ENCODE measurements at regions not wholly inside any gene's neighbourhood (a gene's known extent, or its start where the extent isn't known, plus 50 kb on each side); places are given as distances from the start of the nearest gene placed in this dataset.

DNA sequence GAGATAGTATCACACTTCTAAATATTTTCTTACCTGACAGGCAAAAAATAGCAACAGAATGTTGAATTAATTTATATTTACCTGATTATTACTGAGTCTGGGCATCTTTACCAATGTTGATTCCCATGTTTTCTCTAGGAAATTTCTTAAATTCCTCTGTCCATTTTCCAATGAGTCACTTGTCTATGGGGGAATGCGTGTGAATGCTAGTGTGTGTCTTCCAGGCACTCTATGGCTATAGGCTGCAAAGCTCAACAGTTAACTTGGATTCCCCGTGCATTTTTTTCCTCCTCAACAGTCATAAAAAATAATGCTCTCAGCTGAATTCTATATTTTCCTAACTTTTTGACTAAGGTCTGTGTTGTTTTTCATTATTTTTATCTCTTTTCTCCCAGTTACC lies 1385.8 kb upstream of the FLRT2 start:
- Mint-ChIP-seq H3K36me3 (ENCODE audit: low read depth) (no peaks in the 10 kb centered on the region), H3K27me3 (no peaks in the 10 kb centered on the region), H3K4me3 (no peak overlapping the region), H3K4me1 (ENCODE audit: low read depth) (no peaks in the 10 kb centered on the region), H3K9me3 (peaks cover 7% of the 10 kb centered on the region), H3K27ac (no peak overlapping the region)
- ATAC-seq (ENCODE audit: poor library complexity) (no peak), DNase-seq (no peak)
- no peak overlapping the region for H3K27ac ChIP-seq (ENCODE audit: low read depth in 1 of 2, low read length in 2 of 2)
- intact Hi-C loops (cut with DNase I, micrococcal nuclease), result no loop called here
- no peak overlapping the region for H3K4me3 ChIP-seq (ENCODE audit: low read length)
- H3K36me3 ChIP-seq (ENCODE audit: insufficient read depth, low read length), result no peaks in the 10 kb centered on the region
- no peaks in the 10 kb centered on the region for H3K27me3 ChIP-seq (ENCODE audit: control insufficient read depth in 1 of 2, insufficient read depth in 2 of 2, low read length in 2 of 2)
- no peaks in the 10 kb centered on the region for H3K9me3 ChIP-seq (ENCODE audit: control insufficient read depth in 1 of 2, insufficient read depth in 1 of 2, low read length in 2 of 2)
- no peak for TF ChIP-seq CTCF (IDR thresholded peaks at IDR 0.05)
- no peaks in the 10 kb centered on the region for H3K4me1 ChIP-seq (ENCODE audit: insufficient read depth, low read length)
- POLR2A ChIA-PET, result no interaction called here
- CTCF ChIA-PET, result no interaction called here

- peaks cover 0 to 14% of the 10 kb centered on the region in 2 experiments for H3K9me3 ChIP-seq (ENCODE audit: control insufficient read depth in 1 of 2, insufficient read depth in 1 of 2, low read length in 2 of 2)
- ChIA-PET POLR2A (no interaction called here), CTCF (no interaction called here)
- Mint-ChIP-seq H3K36me3 (ENCODE audit: low read depth) (no peaks in the 10 kb centered on the region), H3K9me3 (peaks cover 2% of the 10 kb centered on the region), H3K4me3 (no peak overlapping the region), H3K4me1 (ENCODE audit: low read depth) (no peaks in the 10 kb centered on the region), H3K27ac (no peak overlapping the region), H3K27me3 (no peaks in the 10 kb centered on the region)
- no peak for TF ChIP-seq CTCF (IDR thresholded peaks at IDR 0.05)
- intact Hi-C loops (cut with DNase I, micrococcal nuclease), result no loop called here
- no peaks in the 10 kb centered on the region for H3K4me1 ChIP-seq (ENCODE audit: insufficient read depth, low read length)
- H3K27me3 ChIP-seq (ENCODE audit: control insufficient read depth in 1 of 2, insufficient read depth in 2 of 2, low read length in 2 of 2), result no peaks in the 10 kb centered on the region
- no peak for ATAC-seq (ENCODE audit: poor library complexity)
- no peaks in the 10 kb centered on the region for H3K36me3 ChIP-seq (ENCODE audit: insufficient read depth, low read length)
- H3K4me3 ChIP-seq (ENCODE audit: low read length), result no peak overlapping the region
- H3K27ac ChIP-seq (ENCODE audit: low read depth in 1 of 2, low read length in 2 of 2), result no peak overlapping the region
- peak in 1 of 14 experiments; percentile 4 for DNase-seq
Measured at GRCh38 chr14:84152452-84152851, 1377.5 kb upstream of the FLRT2 start.

- intact Hi-C loops (cut with DNase I, micrococcal nuclease), result no loop called here
- no peaks in the 10 kb centered on the region for H3K36me3 ChIP-seq (ENCODE audit: insufficient read depth, low read length)
- ChIA-PET POLR2A (no interaction called here), CTCF (no interaction called here)
- no peak for TF ChIP-seq CTCF (IDR thresholded peaks at IDR 0.05)
- no peaks in the 10 kb centered on the region for H3K36me3 Mint-ChIP-seq (ENCODE audit: low read depth)
- no peaks in the 10 kb centered on the region for H3K4me1 ChIP-seq (ENCODE audit: insufficient read depth, low read length)
- H3K9me3 Mint-ChIP-seq, result peaks cover 18% of the 10 kb centered on the region
- no peak for DNase-seq
- H3K4me1 Mint-ChIP-seq (ENCODE audit: low read depth), result no peaks in the 10 kb centered on the region
- H3K27me3 ChIP-seq (ENCODE audit: control insufficient read depth in 1 of 2, insufficient read depth in 2 of 2, low read length in 2 of 2), result no peaks in the 10 kb centered on the region
- H3K4me3 ChIP-seq (ENCODE audit: low read length), result no peak overlapping the region
- no peak overlapping the region for H3K27ac Mint-ChIP-seq
- no peaks in the 10 kb centered on the region for H3K9me3 ChIP-seq (ENCODE audit: control insufficient read depth in 1 of 2, insufficient read depth in 1 of 2, low read length in 2 of 2)
- no peaks in the 10 kb centered on the region for H3K27me3 Mint-ChIP-seq
- H3K27ac ChIP-seq (ENCODE audit: low read depth in 1 of 2, low read length in 2 of 2), result no peak overlapping the region
- H3K4me3 Mint-ChIP-seq, result no peak overlapping the region
- no peak for ATAC-seq (ENCODE audit: poor library complexity)
Measured at GRCh38 chr14:84162633-84163032, 1367.3 kb upstream of the FLRT2 start.

All from CD4-positive, alpha-beta T cell (primary cell).